DND-41 (cell line): ENCODE measurements at regions not wholly inside any gene's neighbourhood (a gene's known extent, or its start where the extent isn't known, plus 50 kb on each side); places are given as distances from the start of the nearest gene placed in this dataset.

Experiments used
- CTCF ChIP-seq: IDR thresholded peaks from 2 replicates; pipeline ENCODE4 v1.5.1; 2012; ENCODE audit warnings: borderline replicate concordance, low read length, moderate library complexity, mild to moderate bottlenecking; ENCODE audit not compliant: poor library complexity, severe bottlenecking; ENCODE audit errors: extremely low read depth
- EZH2 ChIP-seq: IDR thresholded peaks from 3 replicates; pipeline ENCODE4 v1.6.1; 2012; ENCODE audit warnings: borderline replicate concordance, low read depth, mild to moderate bottlenecking, moderate library complexity, low read length, inconsistent platforms; ENCODE audit not compliant: severe bottlenecking

DNA sequence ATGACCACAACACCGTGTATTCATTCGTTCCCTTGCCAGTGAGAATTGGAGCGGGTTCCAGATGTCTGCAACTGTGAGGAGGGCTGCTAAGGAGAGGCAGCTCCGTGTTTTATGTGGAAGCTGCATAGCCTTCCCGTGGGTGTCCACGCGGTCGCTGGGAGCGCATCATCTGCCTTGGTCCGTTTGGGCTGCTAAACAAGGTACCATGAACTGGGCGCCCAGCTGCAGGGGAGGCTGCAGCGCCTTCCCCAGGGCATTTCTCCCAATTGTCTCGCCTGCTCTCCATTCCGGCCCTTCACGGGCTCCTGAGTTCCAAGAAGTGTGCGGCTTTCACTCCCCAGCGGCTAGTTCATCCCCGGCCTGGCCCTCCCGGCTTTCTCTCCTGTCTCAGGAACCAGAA lies 1446.4 kb downstream of the TBC1D22A start:
- no peak for TF ChIP-seq CTCF
- TF ChIP-seq EZH2, result no peak
